ENCODE measurements at regions not wholly inside any gene's neighbourhood (a gene's known extent, or its start where the extent isn't known, plus 50 kb on each side); places are given as distances from the start of the nearest gene placed in this dataset.
"Not testable (repeated sequence)": the region's sequence is repeated elsewhere in the genome, so short reads cannot be mapped to it uniquely, and the experiment has no call there.

GRCh38 chr21:33121715-33122475 lies 52.0 kb downstream of the OLIG1 start:
- DNase-seq (ENCODE audit: low read depth), result no peak

GRCh38 chr21:33122507-33122906 lies 52.6 kb downstream of the OLIG1 start:
- no peak for DNase-seq (ENCODE audit: low read depth)

DNA sequence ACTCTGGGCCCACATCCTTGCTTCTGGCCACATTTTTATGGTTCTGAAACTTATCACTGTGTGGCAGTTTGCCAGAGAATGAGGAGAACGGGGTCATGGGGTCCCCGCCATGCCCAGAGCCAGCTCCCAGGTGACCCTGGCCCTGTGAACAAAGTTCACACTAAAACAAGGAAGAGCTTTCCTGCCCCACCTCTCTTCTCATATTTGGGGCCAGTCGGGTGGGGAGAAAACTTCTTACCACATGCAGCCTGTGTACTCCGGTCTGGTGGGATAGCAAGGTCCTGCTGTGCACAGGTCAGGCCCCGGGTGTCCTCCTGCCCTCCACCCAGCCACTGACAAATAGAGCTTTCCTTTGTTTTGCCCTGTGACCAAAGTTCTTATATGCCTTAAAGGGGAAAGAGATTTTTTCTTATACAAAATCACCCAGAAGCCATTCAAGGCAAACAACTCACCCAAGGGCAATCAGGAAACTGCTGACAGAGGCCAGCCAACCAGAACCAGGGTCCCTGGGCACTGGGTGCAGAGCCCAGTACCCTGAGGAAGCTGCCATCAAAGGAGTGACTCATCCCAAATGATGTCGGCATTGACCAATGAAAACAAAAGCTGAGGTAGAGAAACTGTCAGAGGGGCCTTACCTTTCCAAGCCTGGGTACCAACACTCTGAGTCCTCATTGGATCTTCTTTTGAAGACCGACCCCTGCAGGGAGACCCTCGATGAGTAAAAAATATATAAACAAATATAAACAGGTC lies 53.6 kb downstream of the OLIG1 start:
- no peak for DNase-seq (ENCODE audit: low read depth)

- DNase-seq (ENCODE audit: low read depth), result no peak
Measured at GRCh38 chr21:33124889-33125288, 54.9 kb downstream of the OLIG1 start.

DNA sequence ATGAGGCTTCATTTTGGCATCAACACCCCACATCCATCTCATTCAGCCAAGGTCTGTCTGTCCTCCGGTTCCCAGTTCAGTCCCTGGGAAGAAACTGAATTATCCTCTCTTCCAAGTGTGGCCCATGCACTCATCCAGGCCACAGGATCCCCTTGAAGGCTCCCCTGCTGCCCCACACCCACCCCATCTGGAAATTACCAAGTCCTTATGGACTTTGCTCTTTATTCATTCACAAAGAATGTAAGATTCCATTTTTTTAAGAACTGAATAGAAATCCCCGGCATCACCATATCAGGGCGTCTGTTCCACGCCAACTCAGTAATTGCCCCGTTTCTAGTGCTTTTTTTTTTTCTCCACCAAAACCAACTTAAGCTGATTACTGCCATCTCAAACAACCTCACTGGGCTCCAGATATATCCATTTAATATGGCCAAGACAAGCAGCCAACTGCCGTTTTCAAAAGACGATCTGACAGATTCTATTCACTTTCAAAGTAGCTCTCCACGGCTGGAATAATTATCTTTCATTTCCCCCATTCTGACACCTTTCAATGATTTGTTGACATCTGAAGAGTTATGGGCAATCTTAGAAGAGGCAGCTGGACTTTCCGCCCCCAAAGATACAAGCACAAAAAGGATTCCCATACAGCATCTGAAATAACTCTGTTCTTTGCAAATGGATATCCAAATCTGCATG lies 55.9 kb downstream of the OLIG1 start:
- no peak for DNase-seq (ENCODE audit: low read depth)

GRCh38 chr21:33126569-33126968 lies 56.6 kb downstream of the OLIG1 start:
- DNase-seq (ENCODE audit: low read depth), result no peak

DNA sequence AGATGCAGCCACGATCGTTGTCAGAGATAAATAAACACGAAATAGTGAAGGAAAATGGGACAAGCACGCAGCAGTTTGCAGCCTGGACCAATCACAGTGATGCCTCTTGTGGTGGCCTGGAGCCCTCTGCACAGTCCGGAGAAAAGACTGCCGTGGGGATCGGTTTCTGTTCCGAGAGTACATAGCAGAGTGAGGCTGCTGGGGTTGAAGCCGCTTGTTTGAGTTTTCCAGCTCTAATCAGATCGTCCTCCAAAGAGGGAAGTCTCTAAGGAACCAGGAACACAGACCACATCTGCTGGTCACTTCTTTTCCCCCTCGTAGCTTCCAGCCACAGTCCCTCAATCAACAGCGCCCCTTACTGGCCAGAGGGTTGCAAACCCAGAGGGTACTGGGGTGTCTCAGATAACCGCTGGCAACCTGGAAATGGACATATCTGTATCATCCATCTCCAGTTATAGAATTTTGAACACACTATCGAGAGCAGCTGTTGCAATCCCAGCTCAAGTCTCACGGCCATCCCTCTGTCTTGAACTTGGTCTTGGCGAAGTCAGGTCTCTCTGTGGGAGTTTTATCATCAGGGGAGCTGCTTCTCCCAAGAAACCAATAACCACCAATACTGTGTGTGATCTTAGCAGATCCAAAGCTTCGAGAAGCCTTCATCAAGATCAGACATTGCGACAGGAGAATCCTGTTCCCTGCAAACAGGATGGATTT lies 57.4 kb downstream of the OLIG1 start:
- DNase-seq (ENCODE audit: low read depth), result peak; percentile 49

DNA sequence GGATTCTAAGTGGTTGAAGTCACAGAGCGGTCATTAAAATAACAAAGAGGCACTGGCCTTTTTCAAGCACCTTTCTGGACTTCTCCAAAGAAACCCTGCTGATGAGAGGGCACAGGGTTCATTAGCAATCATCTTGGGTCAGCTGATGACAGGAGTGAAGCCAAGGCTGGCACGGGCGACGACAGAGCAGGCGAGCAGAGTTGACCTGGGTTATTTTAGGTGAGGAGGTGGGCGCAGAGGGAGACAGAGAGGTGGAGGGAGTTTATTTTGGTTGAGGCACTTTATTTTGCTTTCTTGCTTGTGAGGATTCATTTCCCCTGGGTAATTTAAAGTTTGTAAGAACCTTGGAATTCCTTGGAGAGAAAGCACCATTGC lies 57.9 kb downstream of the OLIG1 start:
- DNase-seq (ENCODE audit: low read depth), result no peak

- no peak for DNase-seq (ENCODE audit: low read depth)
Measured at GRCh38 chr21:33128538-33128937, 58.6 kb downstream of the OLIG1 start.

- DNase-seq (ENCODE audit: low read depth), result no peak
Measured at GRCh38 chr21:33132054-33132453, 62.1 kb downstream of the OLIG1 start.

GRCh38 chr21:33133892-33134291 lies 64.0 kb downstream of the OLIG1 start:
- DNase-seq (ENCODE audit: low read depth), result no peak

- DNase-seq (ENCODE audit: low read depth), result no peak
Measured at GRCh38 chr21:33135925-33136324, 66.0 kb downstream of the OLIG1 start.

- DNase-seq (ENCODE audit: low read depth), result no peak
Measured at GRCh38 chr21:33136847-33137502, 67.0 kb downstream of the OLIG1 start.

- DNase-seq (ENCODE audit: low read depth), result no peak
Measured at GRCh38 chr21:33139084-33139483, 69.1 kb downstream of the OLIG1 start.

GRCh38 chr21:33140288-33140687 lies 70.3 kb downstream of the OLIG1 start:
- no peak for DNase-seq (ENCODE audit: low read depth)

DNA sequence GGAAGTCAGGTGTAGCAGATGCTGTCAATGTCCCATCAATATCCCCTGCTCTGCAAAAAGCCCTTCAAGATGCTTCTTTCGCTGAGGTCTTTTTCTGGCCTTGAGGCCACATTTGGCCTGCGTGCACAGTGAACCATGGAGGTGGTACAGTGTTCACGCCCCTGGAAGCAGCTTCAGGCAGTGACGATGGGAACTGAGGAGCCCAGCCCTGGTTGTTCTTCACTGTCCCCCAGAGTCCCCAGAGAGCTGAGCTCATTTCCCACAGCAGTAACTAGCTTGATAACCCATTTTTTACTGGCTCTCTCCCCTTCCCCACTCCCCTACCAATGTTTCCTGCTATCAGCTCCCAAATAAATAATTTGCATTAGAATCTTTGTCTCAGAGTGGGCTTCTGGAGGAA lies 76.5 kb downstream of the OLIG1 start:
- DNase-seq (ENCODE audit: low read depth), result no peak

DNA sequence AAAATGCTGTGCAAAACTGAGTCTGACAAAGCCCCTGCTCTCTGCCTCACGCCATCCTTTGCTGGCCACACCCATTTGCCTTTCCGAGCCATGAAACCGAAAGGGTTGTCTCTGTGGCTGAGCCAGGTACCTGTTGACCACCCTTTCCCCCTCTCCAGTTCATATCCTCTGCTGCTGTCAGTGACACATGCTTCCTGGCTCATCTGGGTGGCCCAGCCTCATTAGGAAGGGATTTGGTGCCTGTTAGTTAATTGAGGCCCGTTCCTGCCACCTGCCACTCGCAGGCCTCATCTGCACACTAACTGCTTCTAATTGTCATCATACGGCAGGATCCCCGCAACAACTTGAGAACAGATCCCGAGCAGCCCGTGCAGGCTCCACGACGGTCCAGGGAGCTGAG lies 79.2 kb downstream of the OLIG1 start:
- no peak for DNase-seq (ENCODE audit: low read depth)

GRCh38 chr21:33150968-33151367 lies 78.8 kb upstream of the IFNAR2 start:
- DNase-seq (ENCODE audit: low read depth), result not testable (repeated sequence)

DNA sequence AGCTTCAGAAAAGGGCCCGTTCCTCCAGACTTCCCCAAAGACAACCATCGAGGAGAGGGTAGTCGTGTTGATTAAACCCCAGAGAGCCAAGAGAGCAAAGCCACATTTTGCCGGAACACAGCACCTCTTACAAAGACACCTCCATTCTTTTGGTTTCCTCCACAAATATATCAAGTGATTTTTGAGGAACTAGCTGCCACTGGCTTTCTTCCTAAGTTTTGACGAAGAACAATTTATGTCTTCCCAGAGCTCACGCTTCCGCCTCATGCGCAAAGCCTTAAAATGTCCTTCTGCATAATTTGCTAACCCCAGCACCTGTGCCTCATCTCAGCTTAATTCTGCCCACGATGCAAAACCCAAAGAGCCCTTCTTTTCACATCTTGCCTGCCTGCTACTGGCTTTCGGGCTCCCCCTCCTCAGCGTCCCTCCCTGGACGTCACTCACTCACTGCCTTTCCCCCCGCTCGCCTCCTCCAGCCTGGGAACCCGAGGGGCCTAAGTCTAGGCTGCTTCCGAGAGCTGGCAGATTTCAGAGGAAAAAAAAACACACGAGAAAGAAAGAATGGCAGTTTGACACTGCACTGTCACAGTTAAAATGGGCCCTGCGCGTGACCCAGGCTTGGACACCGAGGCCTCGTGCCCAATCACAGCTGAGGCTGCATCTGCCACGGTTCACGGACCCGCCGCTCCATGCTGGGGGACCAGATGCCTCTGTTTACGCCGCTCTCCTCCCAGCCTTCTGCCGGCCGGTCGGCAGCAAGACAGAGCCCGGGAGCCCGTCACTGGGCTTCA lies 77.6 kb upstream of the IFNAR2 start:
- no peak for DNase-seq (ENCODE audit: low read depth)

DNA sequence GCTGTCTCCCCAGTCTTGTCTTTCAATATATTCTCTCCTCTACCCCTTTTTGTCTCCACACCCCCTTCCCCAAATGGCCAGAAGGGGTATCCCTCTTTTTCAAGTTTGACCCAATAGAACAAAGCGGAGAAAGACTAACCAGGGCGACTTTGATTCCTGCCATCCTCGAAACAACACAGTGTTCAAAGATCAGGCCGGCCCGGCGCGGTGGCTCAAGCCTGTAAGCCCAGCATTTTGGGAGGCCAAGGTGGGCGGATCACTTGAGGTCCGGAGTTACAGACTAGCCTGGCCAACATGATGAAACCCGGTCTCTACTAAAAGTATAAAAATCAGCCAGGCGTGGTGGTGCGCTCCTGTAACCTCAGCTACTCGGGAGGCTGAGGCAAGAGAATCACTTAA lies 77.0 kb upstream of the IFNAR2 start:
- no peak for DNase-seq (ENCODE audit: low read depth)

DNA sequence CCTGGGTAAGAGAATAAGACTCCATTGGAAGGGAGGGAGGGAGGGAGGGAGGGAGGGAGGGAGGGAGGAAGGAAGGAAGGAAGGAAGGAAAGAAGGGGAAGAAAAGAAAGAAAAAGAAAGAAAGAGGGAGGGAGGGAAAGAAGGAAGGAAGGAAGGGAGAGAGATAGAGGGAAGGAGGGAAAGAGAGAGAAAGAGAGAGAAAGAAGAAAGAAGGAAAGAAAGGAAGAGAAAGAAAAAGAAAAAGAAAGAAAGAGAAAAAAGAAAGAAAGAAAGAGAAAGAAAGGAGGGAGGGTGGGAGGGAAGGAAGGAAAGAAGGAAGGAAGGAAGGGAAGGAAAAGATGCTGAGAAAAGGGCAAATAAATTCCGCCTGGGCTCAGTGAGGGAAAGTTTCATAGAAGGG lies 74.7 kb upstream of the IFNAR2 start:
- no peak for DNase-seq (ENCODE audit: low read depth)

Data from activated T-cell treated with anti-CD3 and anti-CD28 coated beads for 24 hours (primary cell).